GM06990 (cell line): ENCODE measurements at regions not wholly inside any gene's neighbourhood (a gene's known extent, or its start where the extent isn't known, plus 50 kb on each side); places are given as distances from the start of the nearest gene placed in this dataset.

ENCODE experiments used
- DNase-seq: peaks from one replicate; pipeline ENCODE4 v3.0.0-alpha.2; 2011; ENCODE audit not compliant: insufficient read length; ENCODE audit errors: extremely low read depth
- H3K27me3 ChIP-seq: replicated peaks from 2 replicates; pipeline ENCODE4 v1.6.0; 2011; ENCODE audit warnings: low read length; ENCODE audit not compliant: control insufficient read depth, insufficient read depth
- H3K36me3 ChIP-seq: 2 replicates; pipeline ENCODE4 v1.5.1; 2011; ENCODE audit warnings: low read length; ENCODE audit not compliant: control insufficient read depth, insufficient read depth
- H3K4me3 ChIP-seq: replicated peaks from 2 replicates; pipeline ENCODE4 v1.5.1; 2011; ENCODE audit warnings: low read depth, mild to moderate bottlenecking, control low read depth, low read length
- TF ChIP-seq, protein P1 (sequence below): IDR thresholded peaks from 2 replicates; pipeline ENCODE4 v1.5.1; 2011; ENCODE audit warnings: low read length, control low read depth, mild to moderate bottlenecking, inconsistent platforms; ENCODE audit not compliant: insufficient read depth, poor library complexity, severe bottlenecking

DNA sequence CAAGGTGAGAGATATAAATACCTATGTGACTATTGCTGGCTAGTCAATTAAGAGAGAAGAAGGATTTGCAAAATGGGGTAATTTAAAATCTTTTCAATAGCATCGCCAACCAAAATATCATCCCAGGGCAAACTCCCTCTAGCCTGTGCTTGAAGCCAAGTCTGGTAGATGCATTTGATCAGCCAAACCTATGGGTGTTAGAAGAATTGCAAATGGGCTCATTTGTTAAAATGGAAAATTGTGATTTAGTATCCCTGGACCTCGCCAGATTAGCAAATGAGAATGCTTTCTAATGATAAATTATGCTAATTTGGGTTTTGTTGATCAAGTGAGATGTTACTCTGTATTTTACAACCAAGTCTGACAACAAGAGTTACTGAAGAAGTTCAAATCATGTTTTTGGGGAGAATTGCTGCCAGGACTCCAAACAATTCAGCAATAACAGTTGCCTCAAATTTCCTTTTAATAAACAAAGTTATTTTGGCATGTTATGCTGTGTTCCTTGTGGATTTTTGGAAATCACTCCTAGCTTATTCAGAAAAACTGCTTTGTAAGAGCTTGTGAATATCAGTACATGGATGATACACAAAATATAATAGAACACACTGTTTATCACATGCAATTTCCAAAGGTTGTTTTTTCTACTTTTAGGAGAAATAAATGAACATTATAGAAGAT lies 272.5 kb upstream of the PARD3B start:
- TF ChIP-seq, protein P1, sequence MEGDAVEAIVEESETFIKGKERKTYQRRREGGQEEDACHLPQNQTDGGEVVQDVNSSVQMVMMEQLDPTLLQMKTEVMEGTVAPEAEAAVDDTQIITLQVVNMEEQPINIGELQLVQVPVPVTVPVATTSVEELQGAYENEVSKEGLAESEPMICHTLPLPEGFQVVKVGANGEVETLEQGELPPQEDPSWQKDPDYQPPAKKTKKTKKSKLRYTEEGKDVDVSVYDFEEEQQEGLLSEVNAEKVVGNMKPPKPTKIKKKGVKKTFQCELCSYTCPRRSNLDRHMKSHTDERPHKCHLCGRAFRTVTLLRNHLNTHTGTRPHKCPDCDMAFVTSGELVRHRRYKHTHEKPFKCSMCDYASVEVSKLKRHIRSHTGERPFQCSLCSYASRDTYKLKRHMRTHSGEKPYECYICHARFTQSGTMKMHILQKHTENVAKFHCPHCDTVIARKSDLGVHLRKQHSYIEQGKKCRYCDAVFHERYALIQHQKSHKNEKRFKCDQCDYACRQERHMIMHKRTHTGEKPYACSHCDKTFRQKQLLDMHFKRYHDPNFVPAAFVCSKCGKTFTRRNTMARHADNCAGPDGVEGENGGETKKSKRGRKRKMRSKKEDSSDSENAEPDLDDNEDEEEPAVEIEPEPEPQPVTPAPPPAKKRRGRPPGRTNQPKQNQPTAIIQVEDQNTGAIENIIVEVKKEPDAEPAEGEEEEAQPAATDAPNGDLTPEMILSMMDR, result no peak
- H3K4me3 ChIP-seq, result no peak overlapping the region

DNA sequence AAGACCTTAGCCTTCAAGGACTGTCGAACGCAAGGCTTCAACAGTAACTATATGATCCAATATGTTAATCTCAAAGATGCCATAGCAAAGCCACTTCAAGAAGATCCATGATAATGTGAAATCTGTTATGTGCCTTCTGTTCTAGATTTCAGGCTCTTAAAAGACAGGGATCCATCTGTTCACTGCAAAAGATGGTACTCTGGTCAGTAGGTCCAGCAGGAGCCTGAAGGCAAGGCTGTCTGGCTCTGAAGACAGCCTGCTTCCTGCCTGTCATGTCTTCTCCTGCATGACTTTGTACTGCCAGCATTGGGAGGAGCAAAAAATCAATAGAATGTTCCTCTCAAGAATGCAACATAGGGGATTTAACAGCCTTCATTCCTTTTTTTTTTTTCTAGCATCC lies 270.8 kb upstream of the PARD3B start:
- DNase-seq, result no peak

More for the DNA sequence above, 272.5 kb upstream of the PARD3B start:
- H3K36me3 ChIP-seq, result no peaks in the 10 kb centered on the region
- no peak for DNase-seq
- no peaks in the 10 kb centered on the region; the same call in 1 of the 2 replicates for H3K27me3 ChIP-seq

DNA sequence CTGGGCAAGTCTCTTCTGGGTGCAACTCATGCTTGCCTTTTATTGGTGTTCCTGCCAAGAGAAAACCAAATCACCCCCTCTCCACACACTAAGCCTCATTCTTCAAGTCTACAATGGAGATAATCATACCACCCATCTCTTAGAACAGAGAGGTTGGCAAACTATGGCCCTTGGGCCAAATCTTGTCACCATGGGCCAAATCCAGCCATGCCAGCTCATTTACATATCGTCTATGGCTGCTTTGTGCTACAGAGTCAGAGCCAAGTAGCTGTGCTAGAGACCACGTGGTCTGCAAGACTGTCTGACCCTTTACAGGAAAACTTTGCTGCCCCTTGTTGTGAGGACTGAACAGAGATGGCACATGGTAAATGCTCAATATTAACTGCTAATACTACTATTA lies 270.3 kb upstream of the PARD3B start:
- TF ChIP-seq, protein P1, result no peak
- H3K36me3 ChIP-seq, result no peaks in the 10 kb centered on the region
- H3K4me3 ChIP-seq, result no peak overlapping the region
- no peak for DNase-seq
- H3K27me3 ChIP-seq, result no peaks in the 10 kb centered on the region

More for the DNA sequence above, 270.8 kb upstream of the PARD3B start:
- Histone ChIP-seq H3K36me3 (no peaks in the 10 kb centered on the region), H3K4me3 (no peak overlapping the region), H3K27me3 (no peaks in the 10 kb centered on the region)
- TF ChIP-seq, protein P1, result no peak

DNA sequence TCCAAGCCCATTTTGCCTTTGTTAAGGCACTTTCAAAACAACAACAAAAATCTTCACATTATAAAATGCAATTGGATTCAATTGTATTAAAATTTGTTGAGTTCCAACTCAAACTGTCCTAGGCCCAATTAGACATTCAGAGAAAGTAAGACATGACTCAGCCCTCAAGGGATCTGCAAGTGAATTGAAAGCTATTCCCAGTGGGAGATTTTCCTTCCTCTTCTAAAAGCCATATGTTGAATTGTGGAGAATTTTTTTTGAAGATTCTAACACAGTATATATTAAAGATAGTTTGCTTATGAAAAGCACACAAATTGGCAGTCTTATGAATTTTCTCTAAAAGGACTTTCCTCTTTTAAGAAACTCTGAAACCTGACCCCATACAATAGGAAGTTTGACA lies 268.0 kb upstream of the PARD3B start:
- DNase-seq, result no peak
- TF ChIP-seq, protein P1, result no peak
- no peak overlapping the region for H3K4me3 ChIP-seq

DNA sequence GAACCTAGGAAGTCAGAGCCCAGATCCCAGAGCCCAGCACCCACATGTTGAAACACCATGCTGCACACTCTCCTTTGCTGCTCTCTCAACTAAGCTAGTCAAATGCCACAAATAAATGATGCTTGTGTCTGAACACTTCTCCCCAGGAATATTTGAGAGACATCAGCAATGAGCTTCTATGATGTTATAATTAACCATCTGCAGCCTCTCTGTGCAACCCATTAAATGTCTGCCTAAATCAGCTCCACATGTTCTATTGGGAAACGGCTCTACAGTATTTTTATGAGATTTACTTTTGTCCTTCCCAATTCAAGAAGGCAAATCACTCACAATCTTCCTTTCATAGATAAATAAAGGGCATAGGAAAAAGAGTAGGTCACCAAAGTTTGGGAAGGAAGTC lies 266.8 kb upstream of the PARD3B start:
- TF ChIP-seq, protein P1, result no peak
- DNase-seq, result no peak
- no peaks in the 10 kb centered on the region for H3K36me3 ChIP-seq
- H3K4me3 ChIP-seq, result no peak overlapping the region
- no peaks in the 10 kb centered on the region; the same call in 1 of the 2 replicates for H3K27me3 ChIP-seq

More for the DNA sequence above, 268.0 kb upstream of the PARD3B start:
- H3K36me3 ChIP-seq, result no peaks in the 10 kb centered on the region
- no peaks in the 10 kb centered on the region; the same call in 1 of the 2 replicates for H3K27me3 ChIP-seq
